ENCODE measurements at regions not wholly inside any gene's neighbourhood (a gene's known extent, or its start where the extent isn't known, plus 50 kb on each side); places are given as distances from the start of the nearest gene placed in this dataset.

DNA sequence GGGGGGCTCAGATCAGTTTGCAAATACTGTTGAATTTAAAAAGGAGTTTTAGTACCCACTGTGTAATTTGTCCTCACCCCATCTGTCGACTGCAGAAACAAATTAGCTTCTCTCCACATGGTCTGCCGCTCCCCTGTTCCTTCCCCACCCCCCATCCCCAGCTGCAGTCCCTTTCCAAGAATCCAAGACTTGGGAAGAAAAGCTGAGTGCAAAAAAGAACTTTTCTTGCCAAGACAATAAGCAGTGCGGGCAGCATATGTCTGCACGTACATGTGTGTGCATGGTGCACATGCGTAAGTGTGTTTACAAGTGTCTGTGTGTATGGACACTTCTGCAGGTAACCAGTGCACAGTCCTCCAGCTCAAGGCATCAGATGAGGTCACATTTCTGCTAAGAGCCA is 125.7 kb upstream of the SMIM23 start:
- no peaks in the 10 kb centered on the region for H3K27me3 ChIP-seq (ENCODE audit: insufficient read depth, low read depth)
- H3K27ac ChIP-seq = peak overlapping the region; percentile 42; the same call in 1 of the 2 replicates
- TF ChIP-seq, protein P1, sequence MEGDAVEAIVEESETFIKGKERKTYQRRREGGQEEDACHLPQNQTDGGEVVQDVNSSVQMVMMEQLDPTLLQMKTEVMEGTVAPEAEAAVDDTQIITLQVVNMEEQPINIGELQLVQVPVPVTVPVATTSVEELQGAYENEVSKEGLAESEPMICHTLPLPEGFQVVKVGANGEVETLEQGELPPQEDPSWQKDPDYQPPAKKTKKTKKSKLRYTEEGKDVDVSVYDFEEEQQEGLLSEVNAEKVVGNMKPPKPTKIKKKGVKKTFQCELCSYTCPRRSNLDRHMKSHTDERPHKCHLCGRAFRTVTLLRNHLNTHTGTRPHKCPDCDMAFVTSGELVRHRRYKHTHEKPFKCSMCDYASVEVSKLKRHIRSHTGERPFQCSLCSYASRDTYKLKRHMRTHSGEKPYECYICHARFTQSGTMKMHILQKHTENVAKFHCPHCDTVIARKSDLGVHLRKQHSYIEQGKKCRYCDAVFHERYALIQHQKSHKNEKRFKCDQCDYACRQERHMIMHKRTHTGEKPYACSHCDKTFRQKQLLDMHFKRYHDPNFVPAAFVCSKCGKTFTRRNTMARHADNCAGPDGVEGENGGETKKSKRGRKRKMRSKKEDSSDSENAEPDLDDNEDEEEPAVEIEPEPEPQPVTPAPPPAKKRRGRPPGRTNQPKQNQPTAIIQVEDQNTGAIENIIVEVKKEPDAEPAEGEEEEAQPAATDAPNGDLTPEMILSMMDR (conservative IDR thresholded peaks at IDR 0.05; ENCODE audit: low read depth, low read length) = no peak
- H4K20me1 ChIP-seq (ENCODE audit: insufficient read depth) = no peaks in the 10 kb centered on the region
- H3K36me3 ChIP-seq (ENCODE audit: insufficient read depth) = no peaks in the 10 kb centered on the region
- peaks cover 11% of the 10 kb centered on the region for H3K4me1 ChIP-seq (ENCODE audit: low read depth, poor library complexity, severe bottlenecking)
- no peak overlapping the region for H3K4me2 ChIP-seq
- H3K79me2 ChIP-seq (ENCODE audit: insufficient read depth, low read depth) = no peaks in the 10 kb centered on the region
- H2AFZ ChIP-seq (ENCODE audit: low read depth) = peak overlapping the region; percentile 47; the same call in 1 of the 2 replicates
- no peak overlapping the region for H3K9ac ChIP-seq
- no peak overlapping the region for H3K4me3 ChIP-seq (IDR thresholded peaks at IDR 0.05; ENCODE audit: insufficient read depth, low read depth, low read length)

DNA sequence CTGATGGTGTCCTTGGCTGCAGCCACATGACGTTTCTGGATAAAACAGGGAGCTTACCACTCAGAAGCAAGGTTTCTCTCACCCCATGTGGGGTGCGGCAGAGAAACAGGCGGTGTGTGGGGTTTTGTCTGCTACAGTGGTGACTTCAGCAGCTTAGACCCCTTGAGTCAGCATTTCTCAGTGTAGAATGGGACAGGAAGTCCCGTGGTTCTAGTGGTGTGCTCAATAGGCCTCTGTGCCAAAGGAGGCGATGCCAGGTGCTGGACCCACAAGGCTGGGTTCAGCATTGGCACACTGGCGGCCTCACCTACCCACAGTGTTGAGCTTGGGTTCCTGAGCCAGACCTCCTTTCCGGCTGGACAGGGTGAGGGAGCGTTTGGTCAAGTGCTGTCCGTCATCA is 125.2 kb upstream of the SMIM23 start:
- Histone ChIP-seq H3K4me2 (no peak overlapping the region), H3K27me3 (ENCODE audit: insufficient read depth, low read depth) (no peaks in the 10 kb centered on the region), H3K9ac (no peak overlapping the region), H2AFZ (ENCODE audit: low read depth) (peak overlapping the region; percentile 47; the same call in 1 of the 2 replicates), H3K27ac (peak overlapping the region; percentile 42; the same call in 1 of the 2 replicates), H3K36me3 (ENCODE audit: insufficient read depth) (no peaks in the 10 kb centered on the region), H4K20me1 (ENCODE audit: insufficient read depth) (no peaks in the 10 kb centered on the region), H3K79me2 (ENCODE audit: insufficient read depth, low read depth) (no peaks in the 10 kb centered on the region), H3K4me1 (ENCODE audit: low read depth, poor library complexity, severe bottlenecking) (peaks cover 11% of the 10 kb centered on the region), H3K4me3 (IDR thresholded peaks at IDR 0.05; ENCODE audit: insufficient read depth, low read depth, low read length) (no peak overlapping the region)
- TF ChIP-seq, protein P1 (conservative IDR thresholded peaks at IDR 0.05; ENCODE audit: low read depth, low read length) = no peak

DNA sequence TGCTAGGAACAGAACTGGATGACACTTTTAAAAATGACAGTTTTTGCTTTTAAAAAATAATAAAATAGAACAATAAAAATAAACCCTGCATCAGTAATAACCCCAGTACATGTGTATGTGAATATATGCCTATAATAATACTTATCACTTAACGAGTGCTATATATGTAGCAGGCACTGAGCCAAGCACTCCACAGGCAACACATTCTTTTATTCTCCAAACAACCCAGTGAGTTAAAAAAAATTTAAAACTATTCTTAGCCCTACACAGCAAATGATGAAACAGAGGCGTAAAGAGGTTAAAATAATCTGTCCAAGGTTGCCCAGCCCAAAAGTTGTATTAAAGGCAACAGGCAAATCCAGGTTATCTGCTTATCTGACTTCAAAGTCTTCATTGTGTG is 124.5 kb upstream of the SMIM23 start:
- peaks cover 11% of the 10 kb centered on the region for H3K4me1 ChIP-seq (ENCODE audit: low read depth, poor library complexity, severe bottlenecking)
- H3K36me3 ChIP-seq (ENCODE audit: insufficient read depth) = no peaks in the 10 kb centered on the region
- H4K20me1 ChIP-seq (ENCODE audit: insufficient read depth) = no peaks in the 10 kb centered on the region
- H3K79me2 ChIP-seq (ENCODE audit: insufficient read depth, low read depth) = no peaks in the 10 kb centered on the region
- TF ChIP-seq, protein P1 (conservative IDR thresholded peaks at IDR 0.05; ENCODE audit: low read depth, low read length) = no peak
- H3K4me2 ChIP-seq = no peak overlapping the region
- H3K4me3 ChIP-seq (IDR thresholded peaks at IDR 0.05; ENCODE audit: insufficient read depth, low read depth, low read length) = no peak overlapping the region
- no peak overlapping the region for H3K27ac ChIP-seq
- no peak overlapping the region for H3K9ac ChIP-seq
- H3K27me3 ChIP-seq (ENCODE audit: insufficient read depth, low read depth) = no peaks in the 10 kb centered on the region
- no peak overlapping the region for H2AFZ ChIP-seq (ENCODE audit: low read depth)

DNA sequence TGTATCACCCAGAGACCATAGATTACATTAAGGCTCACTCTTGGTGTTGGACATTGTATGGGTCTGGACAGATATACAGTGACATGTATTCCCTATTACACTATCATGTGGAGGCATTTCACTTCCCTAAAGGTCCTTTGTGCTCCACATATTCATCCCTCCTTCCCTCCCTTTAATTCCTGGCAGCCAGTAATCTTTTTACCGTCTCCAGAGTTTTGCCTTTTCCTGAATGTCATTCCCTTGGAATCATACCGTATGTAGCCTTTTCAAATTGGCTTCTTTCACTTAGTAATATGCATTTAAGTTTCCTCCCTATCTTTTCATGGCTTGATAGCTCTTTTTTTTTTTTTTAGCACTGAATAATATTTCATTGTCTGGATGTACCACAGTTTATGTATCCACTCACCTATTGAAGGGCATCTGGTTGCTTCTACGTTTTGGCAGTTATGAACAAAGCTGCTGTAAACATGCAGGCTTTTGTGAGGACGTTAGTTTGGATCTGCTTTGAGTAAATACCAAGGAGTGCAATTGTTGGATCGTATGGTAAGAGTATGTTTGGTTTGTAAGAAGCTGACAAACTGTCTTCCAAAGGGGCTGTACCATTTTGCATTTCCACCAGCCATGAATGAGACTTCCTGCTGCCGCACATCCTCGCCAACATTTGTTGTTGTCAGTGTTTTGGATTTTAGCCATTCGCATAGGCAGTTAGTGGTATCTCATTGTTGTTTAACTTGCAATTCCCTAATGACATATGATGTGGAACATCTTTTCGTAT is 122.1 kb upstream of the SMIM23 start:
- H3K4me2 ChIP-seq = no peak overlapping the region
- H3K9ac ChIP-seq = no peak overlapping the region
- TF ChIP-seq, protein P1 (conservative IDR thresholded peaks at IDR 0.05; ENCODE audit: low read depth, low read length) = no peak

More for the DNA sequence above, 122.1 kb upstream of the SMIM23 start:
- Histone ChIP-seq H3K4me3 (IDR thresholded peaks at IDR 0.05; ENCODE audit: insufficient read depth, low read depth, low read length) (no peak overlapping the region), H3K79me2 (ENCODE audit: insufficient read depth, low read depth) (no peaks in the 10 kb centered on the region), H3K36me3 (ENCODE audit: insufficient read depth) (no peaks in the 10 kb centered on the region), H2AFZ (ENCODE audit: low read depth) (no peak overlapping the region), H3K27ac (no peak overlapping the region), H4K20me1 (ENCODE audit: insufficient read depth) (no peaks in the 10 kb centered on the region), H3K27me3 (ENCODE audit: insufficient read depth, low read depth) (no peaks in the 10 kb centered on the region), H3K4me1 (ENCODE audit: low read depth, poor library complexity, severe bottlenecking) (peaks cover 11% of the 10 kb centered on the region)

Data from KMS-11 (cell line).